H1 (cell line): ENCODE measurements at regions not wholly inside any gene's neighbourhood (a gene's known extent, or its start where the extent isn't known, plus 50 kb on each side); places are given as distances from the start of the nearest gene placed in this dataset.

Experiments used
- CTCF ChIA-PET: fragments of 300-600 bp; sonication (Branson Sonifier 250); formaldehyde crosslinking; loops from one replicate; lab custom pipeline; 2021; ENCODE audit not compliant: partially characterized antibody; lab: Charles Lee
- POLR2A ChIA-PET: fragments of 300-600 bp; sonication (Branson Sonifier 250); formaldehyde crosslinking; loops from one replicate; lab custom pipeline; 2021; ENCODE audit warnings: inconsistent platforms; ENCODE audit not compliant: partially characterized antibody; lab: Charles Lee
- DNase-seq, 2 experiments: peaks; one replicate each; pipeline versions ENCODE4 v3.0.0 to v3.0.0-alpha.2; 2010 to 2022; ENCODE audit warnings: low spot score in 2 of 2, low read depth in 1 of 2, mixed read lengths in 1 of 2
- FAIRE-seq: peaks from 2 replicates; lab custom pipeline; 2011; peaks lifted over from hg19 to GRCh38; lab: Jason Lieb, UNC
- H2AFZ ChIP-seq: 2 replicates; pipeline ENCODE4 v1.8.1; 2012; ENCODE audit warnings: low read length, inconsistent platforms
- H2AK5ac ChIP-seq: 2 replicates; pipeline ENCODE4 v1.6.1; 2013; ENCODE audit warnings: low read depth, low read length
- H2BK120ac ChIP-seq: replicated peaks from 2 replicates; pipeline ENCODE3; 2013; ENCODE audit warnings: low read depth, low read length, inconsistent platforms
- H2BK12ac ChIP-seq: 2 replicates; pipeline ENCODE4 v1.6.1; 2013; ENCODE audit warnings: low read depth, low read length
- H2BK15ac ChIP-seq: 2 replicates; pipeline ENCODE4 v1.6.1; 2013; ENCODE audit warnings: low read length
- H2BK20ac ChIP-seq: 2 replicates; pipeline ENCODE4 v1.6.1; 2013; ENCODE audit warnings: low read length
- H2BK5ac ChIP-seq: 2 replicates; pipeline ENCODE4 v1.6.1; 2013; ENCODE audit warnings: low read depth, low read length
- H3K14ac ChIP-seq: 2 replicates; pipeline ENCODE4 v1.6.1; 2013; ENCODE audit warnings: inconsistent platforms; ENCODE audit not compliant: insufficient read length
- H3K18ac ChIP-seq: 2 replicates; pipeline ENCODE4 v1.6.1; 2013; ENCODE audit warnings: low read length; ENCODE audit errors: extremely low read depth
- H3K23ac ChIP-seq: 2 replicates; pipeline ENCODE4 v1.6.1; 2013; ENCODE audit warnings: inconsistent platforms; ENCODE audit not compliant: insufficient read length
- H3K23me2 ChIP-seq: 2 replicates; pipeline ENCODE4 v1.6.1; 2013; ENCODE audit warnings: low read depth, low read length
- H3K27ac ChIP-seq: 2 replicates; pipeline ENCODE4 v1.6.1; 2011; ENCODE audit warnings: low read depth, low read length, inconsistent platforms
- H3K27me3 ChIP-seq, 4 experiments: replicated peaks in 1 of 4; 1 replicate in 1 of 4; 2 replicates in 3 of 4; pipeline versions ENCODE4 v1.6.1 to v1.8.1; 2011 to 2013; ENCODE audit warnings: low read length in 3 of 4, mild to moderate bottlenecking in 3 of 4, inconsistent platforms in 2 of 4, mixed read lengths in 2 of 4, moderate library complexity in 1 of 4; ENCODE audit not compliant: control insufficient read depth in 3 of 4, insufficient read depth in 3 of 4; ENCODE audit errors: extremely low read depth in 1 of 4
- H3K36me3 ChIP-seq, 4 experiments: 2 replicates each; pipeline versions ENCODE4 v1.6.1 to v1.8.1; 2011 to 2013; ENCODE audit warnings: mild to moderate bottlenecking in 4 of 4, low read length in 3 of 4, moderate library complexity in 2 of 4, control low read depth in 1 of 4, inconsistent platforms in 1 of 4; ENCODE audit not compliant: insufficient read depth in 4 of 4, control insufficient read depth in 2 of 4
- H3K4ac ChIP-seq: replicated peaks from 2 replicates; pipeline ENCODE3; 2013; ENCODE audit warnings: low read length, low read depth, mixed read lengths, inconsistent platforms; ENCODE audit not compliant: insufficient read length
- H3K4me1 ChIP-seq, 4 experiments: replicated peaks in 1 of 4; 1 replicate in 1 of 4; 2 replicates in 3 of 4; pipeline versions ENCODE4 v1.6.1 to v1.8.1; 2011 to 2013; ENCODE audit warnings: low read length in 3 of 4, inconsistent platforms in 2 of 4, mixed read lengths in 1 of 4; ENCODE audit not compliant: insufficient read depth in 4 of 4, control insufficient read depth in 3 of 4
- H3K4me2 ChIP-seq, 2 experiments: 2 replicates each; pipeline versions ENCODE4 v1.6.1 to v1.8.1; 2011 to 2013; ENCODE audit warnings: low read depth in 2 of 2, low read length in 2 of 2, control low read depth in 1 of 2, inconsistent platforms in 1 of 2, mild to moderate bottlenecking in 1 of 2; ENCODE audit not compliant: insufficient read depth in 1 of 2
- H3K4me3 ChIP-seq, 4 experiments: fragments of 200-600, 300-600 bp in 1 of 4; sonication (generic), shearing (Covaris generic), sonication (Bioruptor Twin) in 1 of 4; 2 replicates each; pipeline versions ENCODE4 v1.5.1 to v1.8.1; 2011 to 2016; ENCODE audit warnings: low read length in 4 of 4, low read depth in 3 of 4, control low read depth in 2 of 4, inconsistent platforms in 2 of 4, mild to moderate bottlenecking in 2 of 4, mixed read lengths in 1 of 4, moderate library complexity in 1 of 4; ENCODE audit not compliant: insufficient read depth in 2 of 4; ENCODE audit errors: extremely low read depth in 1 of 4
- H3K56ac ChIP-seq: replicated peaks from 2 replicates; pipeline ENCODE3; 2013; ENCODE audit warnings: low read depth, mild to moderate bottlenecking, mixed read lengths, low read length, inconsistent platforms; ENCODE audit not compliant: insufficient read length
- H3K79me1 ChIP-seq: 2 replicates; pipeline ENCODE4 v1.6.1; 2013; ENCODE audit warnings: low read depth, low read length, control low read depth
- H3K79me2 ChIP-seq, 2 experiments: 2 replicates each; pipeline versions ENCODE4 v1.6.1 to v1.8.1; 2012 to 2013; ENCODE audit warnings: low read length in 2 of 2, mild to moderate bottlenecking in 2 of 2, inconsistent platforms in 1 of 2; ENCODE audit not compliant: insufficient read depth in 2 of 2, control insufficient read depth in 1 of 2
- H3K9ac ChIP-seq, 4 experiments: replicated peaks in 1 of 4; 1 replicate in 1 of 4; 2 replicates in 3 of 4; pipeline versions ENCODE4 v1.6.1 to v1.8.1; 2011 to 2013; ENCODE audit warnings: low read depth in 3 of 4, low read length in 3 of 4, control low read depth in 2 of 4, mild to moderate bottlenecking in 2 of 4, moderate library complexity in 2 of 4, inconsistent platforms in 1 of 4; ENCODE audit errors: extremely low read depth in 1 of 4
- H3K9me3 ChIP-seq, 2 experiments: 2 replicates each; pipeline versions ENCODE4 v1.6.1 to v1.8.1; 2012 to 2013; ENCODE audit warnings: mild to moderate bottlenecking in 2 of 2, moderate library complexity in 2 of 2, control low read depth in 1 of 2, inconsistent platforms in 1 of 2, low read depth in 1 of 2, low read length in 1 of 2, mixed read lengths in 1 of 2; ENCODE audit not compliant: insufficient read depth in 2 of 2
- H4K20me1 ChIP-seq, 2 experiments: replicated peaks in 1 of 2; 2 replicates each; pipeline versions ENCODE3 to v1.8.1; 2011 to 2013; ENCODE audit warnings: inconsistent platforms in 2 of 2, low read length in 2 of 2, mild to moderate bottlenecking in 1 of 2; ENCODE audit not compliant: insufficient read depth in 2 of 2, control insufficient read depth in 1 of 2
- H4K5ac ChIP-seq: 2 replicates; pipeline ENCODE4 v1.6.1; 2013; ENCODE audit warnings: low read length, low read depth, mixed read lengths, inconsistent platforms; ENCODE audit not compliant: insufficient read length
- H4K8ac ChIP-seq: 2 replicates; pipeline ENCODE4 v1.8.0; 2013; ENCODE audit warnings: mild to moderate bottlenecking, moderate library complexity, low read length, inconsistent platforms; ENCODE audit not compliant: insufficient read depth; ENCODE audit errors: extremely low read depth
- H4K91ac ChIP-seq: replicated peaks from 2 replicates; pipeline ENCODE3; 2013; ENCODE audit warnings: low read length, mixed read lengths, inconsistent platforms; ENCODE audit not compliant: insufficient read length
- CBX8 ChIP-seq: fragments of 300-800, 300-1000 bp; sonication (generic); IDR thresholded peaks from 2 replicates; pipeline ENCODE4 v1.7.1; 2016; ENCODE audit warnings: low read depth, low read length, borderline replicate concordance
- CHD1 ChIP-seq: IDR thresholded peaks from 2 replicates; pipeline ENCODE4 v1.6.1; 2012; ENCODE audit warnings: low read depth, low read length, improper control_type of control experiment
- POU5F1 ChIP-seq: IDR thresholded peaks from 2 replicates; pipeline ENCODE4 v1.6.1; 2011; ENCODE audit warnings: low read depth, mild to moderate bottlenecking, low read length, moderate library complexity
- WGBS, 2 experiments: shearing (Covaris generic) in 1 of 2; methylation state at CpG; one replicate each; pipeline versions ENCODE4 v1.1.6 to v1.1.7; 2013 to 2015; ENCODE audit warnings: low lambda C conversion rate in 2 of 2, mixed read lengths in 2 of 2, inconsistent platforms in 1 of 2, low coverage in 1 of 2, missing lambda C conversion rate in 1 of 2; ENCODE audit not compliant: insufficient replicate concordance in 2 of 2, insufficient coverage in 1 of 2, insufficient read length in 1 of 2; ENCODE audit errors: extremely low coverage in 1 of 2, missing lambda C conversion rate in 1 of 2; 5-methylcytosine and 5-hydroxymethylcytosine counted together

GRCh38 chr16:35747658-35748455, 2288.4 kb downstream of the TP53TG3F start:
- no peak for FAIRE-seq

More at GRCh38 chr16:35747658-35748455, 2288.4 kb downstream of the TP53TG3F start:
- H3K18ac ChIP-seq = no peak overlapping the region
- H3K79me1 ChIP-seq = no peaks in the 10 kb centered on the region
- no peaks in the 10 kb centered on the region for H3K23me2 ChIP-seq
- H3K79me2 ChIP-seq = no peaks in the 10 kb centered on the region
- H2BK20ac ChIP-seq = no peak overlapping the region
- no peaks in the 10 kb centered on the region for H3K27me3 ChIP-seq
- no peak overlapping the region for H3K56ac ChIP-seq
- no peak overlapping the region for H2BK15ac ChIP-seq
- ChIA-PET CTCF (no interaction called here), POLR2A (no interaction called here)
- no peaks in the 10 kb centered on the region for H3K4me1 ChIP-seq
- no peak overlapping the region for H3K9ac ChIP-seq
- peaks cover 58 to 100% of the 10 kb centered on the region in 2 experiments for H3K9me3 ChIP-seq
- no peak overlapping the region for H3K4me2 ChIP-seq
- H3K36me3 ChIP-seq = no peaks in the 10 kb centered on the region
- no peak overlapping the region for H2BK12ac ChIP-seq
- no peak overlapping the region for H2AK5ac ChIP-seq
- H2BK5ac ChIP-seq = no peak overlapping the region
- TF ChIP-seq CHD1 (no peak), POU5F1 (no peak), CBX8 (no peak)
- H2AFZ ChIP-seq = no peak overlapping the region
- no peak overlapping the region for H3K4ac ChIP-seq
- no peak for DNase-seq
- no peak overlapping the region for H4K91ac ChIP-seq
- no peak overlapping the region for H3K14ac ChIP-seq
- H3K23ac ChIP-seq = no peak overlapping the region
- H2BK120ac ChIP-seq = no peak overlapping the region
- H4K20me1 ChIP-seq = no peaks in the 10 kb centered on the region
- H3K4me3 ChIP-seq = no peak overlapping the region
- 95% methylated on average over 11 of the region's 17 CpGs; no CpG with 5 or more reads in 1 of the 2 experiments for WGBS, 2 experiments
- no peak overlapping the region for H4K8ac ChIP-seq
- no peak overlapping the region for H4K5ac ChIP-seq
- H3K27ac ChIP-seq = no peak overlapping the region
